ENCODE measurements at regions not wholly inside any gene's neighbourhood (a gene's known extent, or its start where the extent isn't known, plus 50 kb on each side); places are given as distances from the start of the nearest gene placed in this dataset.
"Not testable (repeated sequence)": the region's sequence is repeated elsewhere in the genome, so short reads cannot be mapped to it uniquely, and the experiment has no call there.

DNA sequence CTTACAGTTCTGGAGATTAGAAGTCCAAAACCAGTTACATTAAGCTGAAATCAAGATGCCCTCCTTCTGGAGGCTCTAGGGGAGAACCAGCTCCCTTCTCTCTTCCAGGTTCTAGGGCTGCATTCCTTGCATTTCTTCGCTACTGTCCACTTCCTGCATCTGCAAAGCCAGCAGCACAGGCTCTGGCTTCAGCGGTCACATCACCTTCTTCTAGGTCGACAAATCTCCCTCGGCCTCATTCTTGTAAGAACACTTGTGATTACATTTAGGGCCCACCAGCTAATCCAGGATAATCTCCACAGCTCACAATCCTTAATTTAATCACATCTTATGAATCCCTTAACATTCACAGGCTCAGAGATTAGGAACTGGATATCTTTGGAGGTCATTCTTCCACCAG, 73.8 kb downstream of the MINAR1 start:
- Histone ChIP-seq H3K4me1 (ENCODE audit: control insufficient read depth, extremely low read depth, insufficient read depth, low read length) (no peaks in the 10 kb centered on the region), H3K79me2 (ENCODE audit: control insufficient read depth, insufficient read depth, low read length) (no peaks in the 10 kb centered on the region), H3K4me2 (ENCODE audit: extremely low read depth, insufficient read depth, low read length) (no peak overlapping the region), H3K27ac (ENCODE audit: insufficient read depth, low read length) (no peak overlapping the region), H3K9me3 (ENCODE audit: control insufficient read depth, insufficient read depth, low read depth, low read length) (no peaks in the 10 kb centered on the region), H3K36me3 (ENCODE audit: control insufficient read depth, insufficient read depth, low read length) (no peaks in the 10 kb centered on the region), H2AFZ (ENCODE audit: low read length) (no peak overlapping the region), H4K20me1 (ENCODE audit: control insufficient read depth, extremely low read depth, insufficient read depth, low read length) (no peaks in the 10 kb centered on the region), H3K9ac (ENCODE audit: insufficient read depth, low read length) (no peak overlapping the region), H3K27me3 (ENCODE audit: control insufficient read depth, insufficient read depth, low read length) (no peaks in the 10 kb centered on the region), H3K4me3 (replicated peaks in 1 of 4; ENCODE audit: control extremely low read depth in 1 of 4, insufficient read depth in 1 of 4, low read depth in 3 of 4, low read length in 4 of 4) (no peak overlapping the region)
- DNase-seq (ENCODE audit: low read depth in 2 of 2), result peak in 1 of 2 donors; percentile 14
- TF ChIP-seq, protein P1, sequence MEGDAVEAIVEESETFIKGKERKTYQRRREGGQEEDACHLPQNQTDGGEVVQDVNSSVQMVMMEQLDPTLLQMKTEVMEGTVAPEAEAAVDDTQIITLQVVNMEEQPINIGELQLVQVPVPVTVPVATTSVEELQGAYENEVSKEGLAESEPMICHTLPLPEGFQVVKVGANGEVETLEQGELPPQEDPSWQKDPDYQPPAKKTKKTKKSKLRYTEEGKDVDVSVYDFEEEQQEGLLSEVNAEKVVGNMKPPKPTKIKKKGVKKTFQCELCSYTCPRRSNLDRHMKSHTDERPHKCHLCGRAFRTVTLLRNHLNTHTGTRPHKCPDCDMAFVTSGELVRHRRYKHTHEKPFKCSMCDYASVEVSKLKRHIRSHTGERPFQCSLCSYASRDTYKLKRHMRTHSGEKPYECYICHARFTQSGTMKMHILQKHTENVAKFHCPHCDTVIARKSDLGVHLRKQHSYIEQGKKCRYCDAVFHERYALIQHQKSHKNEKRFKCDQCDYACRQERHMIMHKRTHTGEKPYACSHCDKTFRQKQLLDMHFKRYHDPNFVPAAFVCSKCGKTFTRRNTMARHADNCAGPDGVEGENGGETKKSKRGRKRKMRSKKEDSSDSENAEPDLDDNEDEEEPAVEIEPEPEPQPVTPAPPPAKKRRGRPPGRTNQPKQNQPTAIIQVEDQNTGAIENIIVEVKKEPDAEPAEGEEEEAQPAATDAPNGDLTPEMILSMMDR (conservative IDR thresholded peaks at IDR 0.05 in 1 of 2, IDR thresholded peaks at IDR 0.05 in 1 of 2; ENCODE audit: low read depth in 1 of 2, low read length in 2 of 2), result no peak
- no peak for TF ChIP-seq EZH2 (IDR thresholded peaks at IDR 0.05; ENCODE audit: low read length, missing control alignments)

DNA sequence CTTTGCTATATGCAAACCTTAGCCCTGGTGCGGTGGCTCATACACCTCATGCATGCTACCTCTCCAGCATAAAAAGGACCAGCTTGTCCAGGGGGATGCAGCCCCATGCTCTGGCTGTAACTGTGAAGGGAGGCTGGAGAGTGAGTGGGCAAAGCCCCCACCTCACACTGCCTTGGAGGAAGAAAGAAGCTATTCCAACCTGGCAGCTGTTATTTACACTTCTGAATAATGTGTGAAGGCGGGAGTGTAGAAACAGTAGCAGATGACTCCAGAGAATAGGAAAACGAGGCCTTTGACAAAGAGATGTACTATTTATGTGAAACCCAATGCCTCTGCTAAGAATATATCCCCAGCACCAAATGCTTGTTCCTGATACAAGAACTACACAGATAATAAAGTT, 80.7 kb downstream of the MINAR1 start:
- not testable (repeated sequence) for H4K20me1 ChIP-seq (ENCODE audit: control insufficient read depth, extremely low read depth, insufficient read depth, low read length); H3K4me2 ChIP-seq (ENCODE audit: extremely low read depth, insufficient read depth, low read length); H2AFZ ChIP-seq (ENCODE audit: low read length); H3K4me3 ChIP-seq (replicated peaks in 1 of 4; ENCODE audit: control extremely low read depth in 1 of 4, insufficient read depth in 1 of 4, low read depth in 3 of 4, low read length in 4 of 4); H3K79me2 ChIP-seq (ENCODE audit: control insufficient read depth, insufficient read depth, low read length); H3K36me3 ChIP-seq (ENCODE audit: control insufficient read depth, insufficient read depth, low read length); H3K9ac ChIP-seq (ENCODE audit: insufficient read depth, low read length); H3K27me3 ChIP-seq (ENCODE audit: control insufficient read depth, insufficient read depth, low read length); H3K4me1 ChIP-seq (ENCODE audit: control insufficient read depth, extremely low read depth, insufficient read depth, low read length); DNase-seq (ENCODE audit: low read depth in 2 of 2); H3K27ac ChIP-seq (ENCODE audit: insufficient read depth, low read length); H3K9me3 ChIP-seq (ENCODE audit: control insufficient read depth, insufficient read depth, low read depth, low read length)

DNA sequence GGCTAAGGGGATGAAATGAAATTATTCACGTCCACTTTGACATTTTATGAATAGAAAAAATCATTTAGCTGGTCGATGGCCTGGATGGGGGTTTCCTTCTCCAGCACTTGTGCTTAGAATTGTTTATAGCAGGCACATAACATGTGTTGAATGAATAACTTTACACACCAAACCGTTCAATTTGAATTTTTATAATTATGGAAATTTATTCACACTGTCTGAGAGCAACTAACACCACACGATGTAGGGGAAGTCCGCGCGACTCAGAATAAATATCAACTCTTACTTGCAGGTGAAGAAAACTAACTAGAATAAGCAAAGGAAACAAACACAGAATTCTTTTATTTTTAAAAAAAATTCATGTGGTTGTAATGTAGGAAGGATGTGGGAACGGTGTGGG, 81.3 kb downstream of the MINAR1 start:
- H3K27ac ChIP-seq (ENCODE audit: insufficient read depth, low read length), result no peak overlapping the region
- H3K27me3 ChIP-seq (ENCODE audit: control insufficient read depth, insufficient read depth, low read length), result no peaks in the 10 kb centered on the region
- H3K4me3 ChIP-seq (replicated peaks in 1 of 4; ENCODE audit: control extremely low read depth in 1 of 4, insufficient read depth in 1 of 4, low read depth in 3 of 4, low read length in 4 of 4), result no peak overlapping the region
- no peak overlapping the region for H3K9ac ChIP-seq (ENCODE audit: insufficient read depth, low read length)
- no peaks in the 10 kb centered on the region for H3K36me3 ChIP-seq (ENCODE audit: control insufficient read depth, insufficient read depth, low read length)
- H2AFZ ChIP-seq (ENCODE audit: low read length), result no peak overlapping the region
- TF ChIP-seq EZH2 (IDR thresholded peaks at IDR 0.05; ENCODE audit: low read length, missing control alignments), result no peak
- TF ChIP-seq, protein P1 (conservative IDR thresholded peaks at IDR 0.05 in 1 of 2, IDR thresholded peaks at IDR 0.05 in 1 of 2; ENCODE audit: low read depth in 1 of 2, low read length in 2 of 2), result no peak
- H4K20me1 ChIP-seq (ENCODE audit: control insufficient read depth, extremely low read depth, insufficient read depth, low read length), result no peaks in the 10 kb centered on the region
- no peaks in the 10 kb centered on the region for H3K79me2 ChIP-seq (ENCODE audit: control insufficient read depth, insufficient read depth, low read length)
- no peak overlapping the region for H3K4me2 ChIP-seq (ENCODE audit: extremely low read depth, insufficient read depth, low read length)
- no peaks in the 10 kb centered on the region for H3K4me1 ChIP-seq (ENCODE audit: control insufficient read depth, extremely low read depth, insufficient read depth, low read length)
- no peaks in the 10 kb centered on the region for H3K9me3 ChIP-seq (ENCODE audit: control insufficient read depth, insufficient read depth, low read depth, low read length)
- DNase-seq (ENCODE audit: low read depth in 2 of 2), result no peak

DNA sequence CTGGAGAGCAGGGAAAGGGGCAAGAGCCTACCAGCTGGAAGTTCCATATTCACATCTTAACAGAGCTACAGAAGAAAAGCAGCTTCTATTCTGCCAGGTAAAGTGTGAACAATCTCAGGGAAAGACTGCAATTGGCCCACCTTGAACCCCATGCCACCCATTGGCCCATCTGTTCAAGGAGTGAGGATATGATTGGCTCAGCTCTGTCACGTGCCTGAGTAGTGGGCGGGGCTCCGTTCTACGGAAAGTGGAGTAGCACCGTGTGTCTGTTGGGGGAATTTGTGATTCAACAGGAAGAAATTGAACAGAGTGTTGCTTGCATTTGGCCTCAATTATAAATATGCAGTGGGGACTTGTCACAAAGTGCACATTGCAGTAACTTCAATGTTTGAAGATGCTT, 81.8 kb downstream of the MINAR1 start:
- Histone ChIP-seq H4K20me1 (ENCODE audit: control insufficient read depth, extremely low read depth, insufficient read depth, low read length) (no peaks in the 10 kb centered on the region), H3K27me3 (ENCODE audit: control insufficient read depth, insufficient read depth, low read length) (no peaks in the 10 kb centered on the region), H3K4me3 (replicated peaks in 1 of 4; ENCODE audit: control extremely low read depth in 1 of 4, insufficient read depth in 1 of 4, low read depth in 3 of 4, low read length in 4 of 4) (no peak overlapping the region), H3K9me3 (ENCODE audit: control insufficient read depth, insufficient read depth, low read depth, low read length) (no peaks in the 10 kb centered on the region), H3K27ac (ENCODE audit: insufficient read depth, low read length) (no peak overlapping the region), H3K9ac (ENCODE audit: insufficient read depth, low read length) (no peak overlapping the region), H3K4me1 (ENCODE audit: control insufficient read depth, extremely low read depth, insufficient read depth, low read length) (no peaks in the 10 kb centered on the region), H3K36me3 (ENCODE audit: control insufficient read depth, insufficient read depth, low read length) (no peaks in the 10 kb centered on the region), H2AFZ (ENCODE audit: low read length) (no peak overlapping the region), H3K4me2 (ENCODE audit: extremely low read depth, insufficient read depth, low read length) (no peak overlapping the region), H3K79me2 (ENCODE audit: control insufficient read depth, insufficient read depth, low read length) (no peaks in the 10 kb centered on the region)
- no peak for DNase-seq (ENCODE audit: low read depth in 2 of 2)
- TF ChIP-seq EZH2 (IDR thresholded peaks at IDR 0.05; ENCODE audit: low read length, missing control alignments), result no peak
- TF ChIP-seq, protein P1 (conservative IDR thresholded peaks at IDR 0.05 in 1 of 2, IDR thresholded peaks at IDR 0.05 in 1 of 2; ENCODE audit: low read depth in 1 of 2, low read length in 2 of 2), result no peak
